ENCODE measurements at regions not wholly inside any gene's neighbourhood (a gene's known extent, or its start where the extent isn't known, plus 50 kb on each side); places are given as distances from the start of the nearest gene placed in this dataset.

GRCh38 chr2:192369969-192370368 lies 175.2 kb upstream of the TMEFF2 start:
- no peak for DNase-seq

- no peak for DNase-seq
Measured at GRCh38 chr2:192357217-192357616, 162.5 kb upstream of the TMEFF2 start.

- no peak for DNase-seq
Measured at GRCh38 chr2:192354512-192355244, 159.9 kb upstream of the TMEFF2 start.

- no peak for DNase-seq
Measured at GRCh38 chr2:192347542-192347941, 152.8 kb upstream of the TMEFF2 start.

GRCh38 chr2:192345287-192345686 lies 150.6 kb upstream of the TMEFF2 start:
- no peak for DNase-seq

- DNase-seq: no peak
Measured at GRCh38 chr2:192333642-192334041, 138.9 kb upstream of the TMEFF2 start.

GRCh38 chr2:192328297-192328696 lies 133.6 kb upstream of the TMEFF2 start:
- DNase-seq: no peak

- DNase-seq: no peak
Measured at GRCh38 chr2:192327576-192327975, 132.8 kb upstream of the TMEFF2 start.

- DNase-seq: no peak
Measured at GRCh38 chr2:192315543-192315942, 120.8 kb upstream of the TMEFF2 start.

GRCh38 chr2:192314800-192315481 lies 120.2 kb upstream of the TMEFF2 start:
- DNase-seq: no peak

- DNase-seq: no peak
Measured at GRCh38 chr2:192313773-192314172, 119.0 kb upstream of the TMEFF2 start.

- no peak for DNase-seq
Measured at GRCh38 chr2:192311701-192312460, 117.1 kb upstream of the TMEFF2 start.

- DNase-seq: no peak
Measured at GRCh38 chr2:192307530-192307929, 112.8 kb upstream of the TMEFF2 start.

- no peak for DNase-seq
Measured at GRCh38 chr2:192298664-192299063, 103.9 kb upstream of the TMEFF2 start.

GRCh38 chr2:192292478-192292877 lies 97.7 kb upstream of the TMEFF2 start:
- no peak for DNase-seq

- DNase-seq: no peak
Measured at GRCh38 chr2:192288295-192288694, 93.6 kb upstream of the TMEFF2 start.

- no peak for DNase-seq
Measured at GRCh38 chr2:192286093-192286701, 91.5 kb upstream of the TMEFF2 start.

- DNase-seq: no peak
Measured at GRCh38 chr2:192283450-192283849, 88.7 kb upstream of the TMEFF2 start.

- no peak for DNase-seq
Measured at GRCh38 chr2:192278701-192279100, 84.0 kb upstream of the TMEFF2 start.

- no peak for DNase-seq
Measured at GRCh38 chr2:192277494-192278109, 82.9 kb upstream of the TMEFF2 start.

- DNase-seq: no peak
Measured at GRCh38 chr2:192275632-192276031, 80.9 kb upstream of the TMEFF2 start.

- DNase-seq: no peak
Measured at GRCh38 chr2:192267484-192267883, 72.8 kb upstream of the TMEFF2 start.

- no peak for DNase-seq
Measured at GRCh38 chr2:192265751-192266150, 71.0 kb upstream of the TMEFF2 start.
